A673 (cell line): ENCODE measurements at regions not wholly inside any gene's neighbourhood (a gene's known extent, or its start where the extent isn't known, plus 50 kb on each side); places are given as distances from the start of the nearest gene placed in this dataset.

Source experiments
- EZH2 ChIP-seq: fragments of 200-600 bp; sonication (generic); IDR thresholded peaks from 2 replicates; pipeline ENCODE4 v1.6.1; 2017; ENCODE audit warnings: borderline replicate concordance, low read depth, mild to moderate bottlenecking, mixed read lengths, antibody characterized with exemption, low read length; ENCODE audit not compliant: poor library complexity, severe bottlenecking
- TF ChIP-seq, protein P1 (sequence below): fragments of 300-800, 200-600 bp; sonication (generic); conservative IDR thresholded peaks from 2 replicates; pipeline ENCODE4 v1.5.1; 2017; ENCODE audit warnings: low read depth, mild to moderate bottlenecking, antibody characterized with exemption, low read length, moderate library complexity, mixed read lengths

DNA sequence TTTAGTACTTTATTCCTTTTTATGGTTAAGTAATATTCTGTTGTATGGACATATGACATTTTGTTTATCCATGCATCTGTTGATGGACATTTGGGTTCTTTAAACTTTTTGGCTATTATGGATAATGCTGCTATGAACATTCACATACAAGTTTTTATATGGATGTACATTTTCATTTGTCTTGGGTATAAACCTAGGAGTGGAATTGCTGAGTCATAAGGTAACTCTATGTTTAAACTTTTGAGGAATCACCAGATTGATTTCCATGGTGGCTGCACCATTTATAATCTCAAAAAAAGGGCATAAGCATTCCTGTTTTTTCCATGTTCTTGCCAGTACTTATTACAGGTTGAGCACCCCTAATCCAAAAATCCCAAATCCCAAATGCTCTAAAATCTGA is 90.3 kb upstream of the CRHR1 start:
- TF ChIP-seq, protein P1, sequence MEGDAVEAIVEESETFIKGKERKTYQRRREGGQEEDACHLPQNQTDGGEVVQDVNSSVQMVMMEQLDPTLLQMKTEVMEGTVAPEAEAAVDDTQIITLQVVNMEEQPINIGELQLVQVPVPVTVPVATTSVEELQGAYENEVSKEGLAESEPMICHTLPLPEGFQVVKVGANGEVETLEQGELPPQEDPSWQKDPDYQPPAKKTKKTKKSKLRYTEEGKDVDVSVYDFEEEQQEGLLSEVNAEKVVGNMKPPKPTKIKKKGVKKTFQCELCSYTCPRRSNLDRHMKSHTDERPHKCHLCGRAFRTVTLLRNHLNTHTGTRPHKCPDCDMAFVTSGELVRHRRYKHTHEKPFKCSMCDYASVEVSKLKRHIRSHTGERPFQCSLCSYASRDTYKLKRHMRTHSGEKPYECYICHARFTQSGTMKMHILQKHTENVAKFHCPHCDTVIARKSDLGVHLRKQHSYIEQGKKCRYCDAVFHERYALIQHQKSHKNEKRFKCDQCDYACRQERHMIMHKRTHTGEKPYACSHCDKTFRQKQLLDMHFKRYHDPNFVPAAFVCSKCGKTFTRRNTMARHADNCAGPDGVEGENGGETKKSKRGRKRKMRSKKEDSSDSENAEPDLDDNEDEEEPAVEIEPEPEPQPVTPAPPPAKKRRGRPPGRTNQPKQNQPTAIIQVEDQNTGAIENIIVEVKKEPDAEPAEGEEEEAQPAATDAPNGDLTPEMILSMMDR = no peak
- no peak for TF ChIP-seq EZH2
